Stimulated activated naive CD8-positive, alpha-beta T cell treated with anti-CD3 and anti-CD28 coated beads, Interleukin-15, Interleukin-2, amounts not matched to agents 100 U/mL and 50 U/mL, for 24 hours (primary cell): ENCODE measurements at regions not wholly inside any gene's neighbourhood (a gene's known extent, or its start where the extent isn't known, plus 50 kb on each side); places are given as distances from the start of the nearest gene placed in this dataset.

Experiments
- ATAC-seq: fragments of 150-1000 bp; cut with Tn5 transposase; one replicate; pipeline ENCODE4 v1.10.0; 2021
- DNase-seq: peaks from one replicate; pipeline ENCODE4 v3.0.0; 2021

GRCh38 chr13:106796280-106797047 is 228.5 kb upstream of the ARGLU1 start:
- DNase-seq: no peak

GRCh38 chr13:106795847-106796246 is 227.9 kb upstream of the ARGLU1 start:
- DNase-seq (no peak), ATAC-seq (no peak)

More at GRCh38 chr13:106796280-106797047, 228.5 kb upstream of the ARGLU1 start:
- no peak for ATAC-seq

- no peak for DNase-seq
- ATAC-seq: no peak
These were observed 226.2 kb upstream of the ARGLU1 start for GRCh38 chr13:106794117-106794516.

GRCh38 chr13:106789911-106790310 is 222.0 kb upstream of the ARGLU1 start:
- ATAC-seq: no peak
- DNase-seq: no peak

- DNase-seq: no peak
- no peak for ATAC-seq
These were observed 218.1 kb upstream of the ARGLU1 start for GRCh38 chr13:106786006-106786563.

- ATAC-seq (no peak), DNase-seq (no peak)
These were observed 206.7 kb upstream of the ARGLU1 start for GRCh38 chr13:106774621-106775020.

GRCh38 chr13:106772006-106772601 is 204.2 kb upstream of the ARGLU1 start:
- DNase-seq: no peak
- ATAC-seq: no peak

GRCh38 chr13:106768991-106769390 is 201.1 kb upstream of the ARGLU1 start:
- DNase-seq (no peak), ATAC-seq (no peak)

- DNase-seq (no peak), ATAC-seq (no peak)
These were observed 194.8 kb upstream of the ARGLU1 start for GRCh38 chr13:106762708-106763107.

- no peak for ATAC-seq
- DNase-seq: no peak
These were observed 188.5 kb upstream of the ARGLU1 start for GRCh38 chr13:106756446-106756845.

- no peak for ATAC-seq
- DNase-seq: no peak
These were observed 187.6 kb upstream of the ARGLU1 start for GRCh38 chr13:106755542-106755941.

- DNase-seq: no peak
- no peak for ATAC-seq
These were observed 185.3 kb upstream of the ARGLU1 start for GRCh38 chr13:106753251-106753650.

- DNase-seq: no peak
- ATAC-seq: no peak
These were observed 184.7 kb upstream of the ARGLU1 start for GRCh38 chr13:106752584-106753170.

- ATAC-seq (no peak), DNase-seq (no peak)
These were observed 180.8 kb upstream of the ARGLU1 start for GRCh38 chr13:106748785-106749184.

- ATAC-seq (no peak), DNase-seq (no peak)
These were observed 176.6 kb upstream of the ARGLU1 start for GRCh38 chr13:106744516-106744915.

- no peak for DNase-seq
These were observed 170.3 kb upstream of the ARGLU1 start for GRCh38 chr13:106738186-106738678.

GRCh38 chr13:106736941-106737340 is 169.0 kb upstream of the ARGLU1 start:
- ATAC-seq: no peak

More at GRCh38 chr13:106738186-106738678, 170.3 kb upstream of the ARGLU1 start:
- ATAC-seq: no peak

GRCh38 chr13:106734198-106734597 is 166.3 kb upstream of the ARGLU1 start:
- DNase-seq (no peak), ATAC-seq (no peak)

More at GRCh38 chr13:106736941-106737340, 169.0 kb upstream of the ARGLU1 start:
- DNase-seq: no peak

GRCh38 chr13:106723036-106723435 is 155.1 kb upstream of the ARGLU1 start:
- no peak for DNase-seq
- no peak for ATAC-seq

GRCh38 chr13:106722620-106723019 is 154.7 kb upstream of the ARGLU1 start:
- DNase-seq (no peak), ATAC-seq (no peak)

- ATAC-seq: no peak
- no peak for DNase-seq
These were observed 153.7 kb upstream of the ARGLU1 start for GRCh38 chr13:106721599-106721998.

- ATAC-seq: no peak
- DNase-seq: no peak
These were observed 146.5 kb upstream of the ARGLU1 start for GRCh38 chr13:106714271-106714982.
